ENCODE measurements at regions not wholly inside any gene's neighbourhood (a gene's known extent, or its start where the extent isn't known, plus 50 kb on each side); places are given as distances from the start of the nearest gene placed in this dataset.

DNA sequence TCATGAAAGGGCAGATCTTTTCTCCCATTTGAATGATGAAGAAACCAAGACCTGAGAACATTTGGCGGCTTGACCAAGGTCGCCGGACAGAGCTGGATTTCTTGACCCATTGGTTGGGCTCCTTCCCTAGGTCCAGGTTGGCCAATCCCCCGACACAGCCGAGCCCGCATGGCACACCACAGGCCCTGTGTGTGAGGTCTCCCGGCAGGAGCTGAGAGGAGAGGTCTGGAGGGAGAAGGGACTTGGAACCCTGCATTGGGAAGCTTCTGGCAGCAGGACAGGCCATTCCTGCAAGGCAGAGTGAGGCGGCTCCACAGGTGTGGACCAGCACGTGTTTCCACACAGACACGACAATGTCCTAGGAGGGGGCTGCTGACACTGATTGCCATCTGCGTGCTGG is 98.6 kb upstream of the THY1 start:
- no peak for DNase-seq (ENCODE audit: low read depth in 2 of 2)

DNA sequence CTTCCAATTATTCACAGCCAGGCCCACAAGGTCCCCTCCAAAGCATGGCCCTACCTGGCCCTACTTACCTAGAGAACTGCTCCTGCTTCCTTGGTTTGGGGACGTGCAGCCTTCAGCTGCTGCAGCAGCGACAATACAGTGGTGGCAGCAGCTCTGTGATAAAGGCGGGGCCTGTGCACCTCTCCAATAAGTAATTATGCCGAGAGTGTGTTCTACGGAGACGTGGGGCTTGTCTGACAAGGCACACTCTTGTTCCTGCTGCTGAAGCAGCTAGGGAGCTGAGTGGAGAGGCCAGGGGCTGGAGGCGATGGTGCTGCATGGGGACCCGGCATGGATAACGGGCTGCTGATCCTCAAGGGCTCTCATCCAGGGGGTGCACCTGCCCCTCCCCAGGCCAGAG is 98.0 kb upstream of the THY1 start:
- no peak for DNase-seq (ENCODE audit: low read depth in 2 of 2)

DNA sequence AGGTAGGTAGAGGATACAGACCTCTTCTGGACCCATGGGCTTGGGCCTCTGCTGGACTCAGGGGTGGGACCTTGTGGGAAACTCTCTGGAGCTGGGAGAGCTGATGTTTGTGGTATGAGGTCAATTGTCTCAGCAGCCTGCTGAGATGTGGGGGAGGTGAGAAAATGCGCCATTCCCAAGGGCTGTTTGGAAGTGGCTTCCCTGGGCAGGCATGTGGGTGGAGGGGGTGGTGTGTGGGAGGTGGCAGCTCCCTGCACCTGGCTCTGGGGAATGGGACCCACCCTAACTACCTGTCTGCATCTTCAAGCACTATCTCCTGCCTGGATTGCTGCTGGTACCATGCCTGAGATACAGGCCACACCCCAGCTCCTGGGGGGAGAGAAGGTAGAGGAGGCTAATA is 97.4 kb upstream of the THY1 start:
- no peak for DNase-seq (ENCODE audit: low read depth in 2 of 2)

DNA sequence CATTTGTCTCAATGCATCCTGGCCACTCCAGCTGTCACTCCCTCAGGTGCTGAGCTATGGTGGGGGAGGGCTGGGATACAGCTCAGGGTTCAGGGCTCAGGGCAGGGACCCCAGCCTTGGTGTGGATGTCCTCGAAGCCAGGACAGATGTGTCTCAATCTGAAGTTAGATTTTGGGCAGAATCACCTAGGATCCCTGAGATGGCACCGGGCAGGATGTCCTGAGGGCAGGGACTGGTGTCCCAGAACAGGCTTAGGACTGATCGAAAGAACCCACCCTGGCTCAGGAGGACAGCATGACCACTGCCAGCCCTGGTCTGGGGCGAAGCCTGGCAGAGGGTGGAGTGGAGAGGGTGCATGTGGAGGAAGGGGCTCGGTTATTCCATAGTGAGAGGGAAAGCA is 96.8 kb upstream of the THY1 start:
- no peak for DNase-seq (ENCODE audit: low read depth in 2 of 2)

DNA sequence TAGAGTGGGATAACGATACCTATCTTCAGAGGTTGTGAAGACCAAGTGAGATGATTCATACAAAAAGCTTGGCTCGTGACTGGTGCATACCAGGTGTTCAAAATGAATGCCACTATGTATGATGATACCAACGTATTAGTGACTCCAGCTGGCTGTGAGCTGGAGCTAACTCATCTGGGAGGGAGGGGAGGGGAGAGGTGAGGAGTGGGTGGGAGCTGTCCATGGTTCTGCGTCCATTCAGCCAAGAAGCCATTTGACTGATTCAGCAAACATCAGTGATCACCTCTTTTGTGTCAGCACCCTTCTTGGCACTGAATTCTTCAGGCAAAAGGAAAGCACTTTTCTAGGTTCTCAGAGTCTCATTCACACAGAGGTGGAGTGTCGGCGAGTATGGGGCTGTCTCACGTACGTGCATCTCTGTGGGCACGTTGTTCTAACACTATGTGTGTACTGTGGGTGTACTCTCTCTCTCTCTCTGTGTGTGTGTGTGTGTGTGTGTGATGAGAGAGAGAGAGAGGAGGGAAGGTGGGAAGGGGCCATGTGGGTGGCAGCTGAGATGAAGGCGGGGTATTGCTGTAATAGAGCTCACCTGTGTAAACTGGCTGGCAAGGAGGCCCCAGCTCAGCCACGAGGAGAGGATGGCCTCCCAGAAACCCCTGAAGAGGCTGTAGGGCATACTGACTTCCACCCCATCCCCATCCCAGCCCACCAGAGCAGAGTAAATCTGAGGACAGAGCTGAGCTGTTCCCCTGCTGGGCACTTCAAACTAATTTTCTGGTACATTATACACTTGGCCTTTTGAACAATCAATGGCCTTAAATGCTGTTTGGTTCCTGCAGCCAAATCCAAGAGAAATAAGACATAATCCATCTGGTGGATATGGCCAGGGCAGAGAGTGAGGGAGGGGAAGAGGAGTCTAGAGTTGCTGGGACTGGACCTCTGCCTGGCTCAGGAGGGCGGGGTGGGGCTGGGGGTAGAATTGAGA is 96.1 kb upstream of the THY1 start:
- DNase-seq (ENCODE audit: low read depth in 2 of 2): no peak

DNA sequence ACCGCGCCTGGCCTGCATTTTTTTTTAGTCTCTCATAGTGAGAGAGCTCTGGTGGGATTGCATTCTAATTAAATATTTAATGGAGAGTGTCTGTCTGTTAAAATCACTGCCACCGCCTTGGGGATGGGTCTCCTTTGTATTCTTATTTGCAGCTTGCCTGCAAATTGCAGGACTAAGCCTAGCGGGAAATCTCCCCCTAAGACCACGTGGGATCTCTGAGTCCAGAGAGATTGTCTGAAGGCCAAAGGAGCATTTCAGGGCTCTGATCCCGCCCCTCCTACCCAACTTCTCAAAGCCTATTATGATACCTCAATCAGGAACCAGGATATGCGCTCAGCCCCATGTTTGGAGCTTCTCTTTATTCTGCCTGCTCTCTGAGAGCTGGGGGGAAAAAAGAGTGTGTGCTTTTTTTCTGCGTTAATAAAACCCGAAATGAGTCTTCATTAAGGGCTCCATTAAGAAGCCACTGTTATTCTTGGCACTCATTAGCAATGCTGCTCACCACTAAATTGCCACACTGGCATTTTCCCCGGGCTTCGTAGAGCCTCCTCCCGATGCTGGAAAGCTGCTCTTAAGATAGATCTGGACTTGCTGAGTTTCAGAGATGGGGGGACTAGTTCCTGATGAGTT is 92.9 kb upstream of the THY1 start:
- no peak for DNase-seq (ENCODE audit: low read depth in 2 of 2)

DNA sequence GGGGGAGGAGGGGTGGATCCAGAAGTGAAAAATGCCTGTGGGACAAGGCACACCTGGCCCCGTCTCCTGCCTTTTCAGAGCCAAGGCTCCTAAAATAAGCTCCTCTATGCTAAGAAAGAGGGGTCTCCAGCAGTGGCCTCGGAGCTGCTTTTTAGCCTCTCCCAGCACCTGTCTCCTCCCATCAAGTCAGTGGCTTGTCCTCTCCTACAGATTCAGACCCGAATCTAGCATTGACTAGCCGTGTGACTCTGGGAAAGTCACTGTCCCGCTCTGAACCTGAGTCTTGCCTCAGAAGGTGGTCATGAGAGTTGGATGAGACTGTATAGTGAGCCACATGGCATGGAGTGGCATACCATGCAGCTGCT is 90.8 kb upstream of the THY1 start:
- no peak for DNase-seq (ENCODE audit: low read depth in 2 of 2)

DNA sequence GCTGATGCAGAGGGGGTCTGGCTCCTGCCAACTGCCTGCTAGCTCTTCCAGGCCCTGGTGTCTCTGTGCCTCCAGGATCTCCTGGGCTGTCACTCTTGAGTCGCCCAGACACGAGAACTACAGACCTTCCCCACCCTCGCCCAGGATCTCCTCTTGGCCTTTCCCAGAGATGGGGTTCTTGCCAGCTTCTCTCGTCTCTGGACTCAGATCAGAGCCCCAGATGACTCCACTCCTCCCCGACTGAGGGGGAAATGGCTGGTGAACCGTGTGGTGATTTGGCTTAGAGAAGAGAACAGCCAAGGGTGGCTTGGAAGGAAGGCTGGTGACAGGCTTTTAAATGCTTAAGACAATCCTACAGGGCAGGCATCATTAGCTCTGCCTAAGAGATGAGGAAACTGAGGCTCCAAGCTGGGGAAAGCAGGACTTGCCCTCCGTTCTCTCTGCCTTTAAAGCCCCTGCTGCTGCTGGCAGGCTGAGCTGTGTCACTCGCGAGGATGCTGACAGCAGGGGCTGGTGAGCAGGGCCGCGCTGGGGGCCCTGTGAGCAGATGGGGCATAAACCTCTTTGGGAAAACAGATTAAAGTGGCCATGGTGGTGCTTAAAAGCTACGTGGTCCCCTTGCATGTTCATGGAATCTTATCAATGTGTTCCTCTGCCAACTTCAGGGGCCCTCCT is 90.3 kb upstream of the THY1 start:
- DNase-seq (ENCODE audit: low read depth in 2 of 2): no peak

DNA sequence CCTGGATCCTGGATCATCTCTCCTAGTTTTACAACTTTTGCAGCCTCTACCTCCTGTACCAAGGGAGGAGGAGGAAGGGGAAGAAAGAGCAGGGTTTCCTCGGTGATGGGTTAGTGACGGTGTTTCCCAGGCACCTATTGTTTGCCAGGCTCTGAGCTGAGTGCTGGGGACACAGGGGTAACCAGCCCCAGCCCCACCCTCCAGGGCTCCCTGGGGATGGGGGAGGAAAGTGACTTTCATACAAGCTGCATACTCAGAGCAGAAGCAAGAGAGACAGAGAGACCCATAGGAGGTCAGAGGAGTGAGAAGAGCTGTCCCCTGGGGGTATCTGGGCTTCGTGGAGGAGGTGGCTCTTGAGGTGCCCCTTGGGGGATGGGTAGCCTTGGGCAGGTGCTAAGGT is 89.4 kb upstream of the THY1 start:
- no peak for DNase-seq (ENCODE audit: low read depth in 2 of 2)

DNA sequence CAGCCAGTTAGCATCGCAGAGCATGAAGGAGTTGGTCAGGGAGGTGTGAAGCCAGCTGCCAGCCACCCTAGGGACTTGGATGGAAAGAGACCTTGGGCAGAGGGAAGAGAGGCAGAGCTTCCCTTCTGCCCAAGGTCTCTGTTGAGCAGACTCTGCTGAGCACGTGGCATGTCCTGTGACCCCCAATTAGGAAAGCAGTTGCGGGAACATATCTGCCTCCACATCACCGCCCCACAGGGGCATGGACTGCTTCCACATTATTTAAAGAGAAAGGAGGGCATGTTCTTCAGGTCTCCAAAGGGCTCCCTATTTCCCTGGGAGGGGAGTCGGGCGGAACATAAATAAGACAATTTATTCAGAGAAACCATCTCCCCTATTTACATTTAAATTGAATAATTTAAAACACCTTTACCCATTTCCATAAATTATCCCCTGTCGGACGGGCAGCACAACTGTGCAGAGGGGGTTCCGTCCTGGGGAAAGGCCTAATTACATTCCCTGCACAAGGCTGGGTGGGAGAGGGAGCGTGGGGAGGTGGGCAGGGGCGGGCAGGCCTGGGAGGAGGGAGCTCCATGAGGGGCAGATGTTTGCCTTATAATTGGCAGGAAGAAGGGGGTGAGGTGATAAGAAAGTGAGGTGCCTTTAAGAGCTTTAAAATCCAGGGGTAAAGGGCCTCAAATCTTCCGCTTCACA is 88.8 kb upstream of the THY1 start:
- no peak for DNase-seq (ENCODE audit: low read depth in 2 of 2)

DNA sequence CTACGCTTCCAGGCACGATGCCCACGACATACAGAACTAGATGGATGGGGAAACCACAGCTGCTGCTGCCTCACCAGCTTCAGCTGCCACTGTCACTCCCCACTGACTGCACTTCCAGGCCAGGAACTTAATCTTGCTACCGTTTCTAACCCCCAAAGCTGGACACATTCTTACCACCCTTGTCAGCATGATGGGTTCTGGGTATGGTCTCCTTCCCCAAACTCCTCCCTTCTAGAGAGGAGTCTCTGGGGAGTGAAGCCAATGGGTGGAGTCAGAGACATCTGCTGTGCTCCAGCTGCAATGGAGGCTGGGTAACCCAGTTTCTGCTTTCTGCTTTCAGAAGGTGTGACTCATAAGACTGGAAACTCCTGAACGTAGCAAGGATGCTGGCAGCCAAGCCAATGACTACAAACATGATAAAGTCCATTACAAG is 87.0 kb upstream of the THY1 start:
- DNase-seq (ENCODE audit: low read depth in 2 of 2): no peak

DNA sequence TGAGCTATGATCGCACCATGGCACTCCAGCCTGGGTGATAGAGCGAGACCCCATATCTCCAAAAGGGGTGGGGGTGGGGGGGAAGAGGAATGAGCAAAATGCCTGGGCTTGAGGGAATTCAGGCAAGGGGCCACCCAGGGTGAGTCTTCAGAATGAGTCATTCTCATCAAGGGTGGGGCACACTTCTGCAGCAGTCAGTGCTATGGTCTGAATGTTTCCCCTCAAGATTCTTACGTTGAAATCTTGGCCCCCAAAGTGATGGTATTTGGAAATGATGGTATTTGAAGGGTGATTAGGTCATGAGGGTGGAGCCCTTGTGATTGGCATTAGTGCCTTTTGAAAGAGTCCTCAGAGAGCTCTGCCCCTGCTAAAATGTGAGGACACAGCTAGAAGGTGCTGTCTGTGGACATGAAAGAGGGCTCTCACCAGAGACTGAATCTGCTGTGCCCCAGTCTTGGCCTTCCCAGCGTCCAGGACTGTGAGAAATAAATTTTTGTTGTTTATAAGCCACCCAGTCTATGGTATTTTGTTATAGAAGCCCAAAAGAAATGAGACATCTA is 86.4 kb upstream of the THY1 start:
- DNase-seq (ENCODE audit: low read depth in 2 of 2): no peak

DNA sequence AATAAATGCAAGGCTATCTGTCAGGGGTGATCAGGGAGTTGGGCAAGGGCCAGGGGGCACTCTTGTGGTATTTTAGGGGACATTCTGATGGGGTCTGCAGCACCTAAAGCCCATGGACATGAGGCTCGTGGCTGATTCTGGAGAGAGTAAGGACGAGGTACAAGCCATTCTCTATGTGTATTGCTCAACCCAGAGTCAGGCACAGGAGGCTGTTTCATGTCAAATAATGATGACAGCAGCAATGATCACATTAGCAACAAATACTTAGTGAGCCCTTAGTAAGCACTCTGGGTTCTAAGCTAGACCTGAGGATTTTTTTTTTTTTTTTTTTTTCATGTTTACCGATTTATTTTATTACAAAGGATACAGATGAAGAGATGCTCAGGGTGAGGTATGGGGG is 83.5 kb upstream of the THY1 start:
- no peak for DNase-seq (ENCODE audit: low read depth in 2 of 2)

DNA sequence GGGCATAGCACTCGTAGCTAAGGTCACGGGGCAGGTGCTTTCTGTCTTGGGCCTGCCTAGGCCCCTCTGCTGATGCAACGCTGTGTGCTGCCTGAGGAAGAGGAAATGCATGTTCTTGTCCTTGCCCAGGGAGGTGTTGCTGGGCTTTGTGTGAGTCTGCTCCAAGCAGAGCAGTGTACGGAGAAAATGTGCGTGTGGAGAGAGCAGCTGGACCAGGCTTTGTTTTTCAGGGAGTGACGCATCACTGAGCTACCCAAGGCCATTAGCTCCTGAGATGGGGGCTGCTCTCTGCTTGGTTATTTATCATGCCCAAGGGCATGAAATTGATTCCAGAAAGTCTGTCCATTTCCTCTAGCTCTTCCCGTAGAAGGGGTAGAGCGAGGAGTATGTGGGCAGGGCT is 82.9 kb upstream of the THY1 start:
- no peak for DNase-seq (ENCODE audit: low read depth in 2 of 2)

DNA sequence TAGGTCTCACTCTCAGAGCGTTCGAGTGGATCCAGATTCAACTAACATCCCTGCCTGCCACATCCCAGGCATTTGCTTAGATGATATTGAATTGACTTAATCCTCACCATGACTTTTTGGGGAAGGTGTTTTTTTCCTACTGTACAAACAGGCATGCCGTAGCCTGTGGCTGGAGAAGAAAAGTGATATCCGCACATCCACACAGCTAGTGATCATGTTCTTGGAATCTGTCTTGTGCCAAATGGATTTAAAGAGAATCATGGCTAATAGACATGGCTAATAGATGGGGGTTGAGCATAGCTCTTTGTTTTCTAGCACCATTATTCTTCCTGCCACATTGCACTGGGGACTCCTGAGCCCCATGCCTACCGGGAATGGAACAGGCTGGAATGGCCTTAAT is 82.1 kb upstream of the THY1 start:
- DNase-seq (ENCODE audit: low read depth in 2 of 2): no peak

DNA sequence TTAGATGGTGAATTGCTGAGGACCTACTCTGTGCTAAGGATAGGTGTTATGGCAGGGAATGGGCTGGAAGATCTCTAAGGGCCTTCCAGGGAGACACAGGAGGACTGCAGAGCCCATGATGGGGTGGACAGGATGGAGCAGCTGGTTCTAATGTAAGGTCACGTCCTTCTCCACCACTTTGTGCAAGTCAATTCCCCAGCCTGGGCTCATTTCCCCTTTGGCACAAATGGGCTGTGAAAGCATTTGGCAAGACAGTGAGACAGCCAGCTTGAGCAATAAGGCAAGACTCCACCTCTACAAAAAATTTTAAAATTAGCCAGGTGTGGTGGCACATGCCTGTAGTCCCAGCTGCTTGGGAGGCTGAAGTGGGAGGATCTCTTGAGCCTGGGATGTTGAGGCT is 81.4 kb upstream of the THY1 start:
- no peak for DNase-seq (ENCODE audit: low read depth in 2 of 2)

DNA sequence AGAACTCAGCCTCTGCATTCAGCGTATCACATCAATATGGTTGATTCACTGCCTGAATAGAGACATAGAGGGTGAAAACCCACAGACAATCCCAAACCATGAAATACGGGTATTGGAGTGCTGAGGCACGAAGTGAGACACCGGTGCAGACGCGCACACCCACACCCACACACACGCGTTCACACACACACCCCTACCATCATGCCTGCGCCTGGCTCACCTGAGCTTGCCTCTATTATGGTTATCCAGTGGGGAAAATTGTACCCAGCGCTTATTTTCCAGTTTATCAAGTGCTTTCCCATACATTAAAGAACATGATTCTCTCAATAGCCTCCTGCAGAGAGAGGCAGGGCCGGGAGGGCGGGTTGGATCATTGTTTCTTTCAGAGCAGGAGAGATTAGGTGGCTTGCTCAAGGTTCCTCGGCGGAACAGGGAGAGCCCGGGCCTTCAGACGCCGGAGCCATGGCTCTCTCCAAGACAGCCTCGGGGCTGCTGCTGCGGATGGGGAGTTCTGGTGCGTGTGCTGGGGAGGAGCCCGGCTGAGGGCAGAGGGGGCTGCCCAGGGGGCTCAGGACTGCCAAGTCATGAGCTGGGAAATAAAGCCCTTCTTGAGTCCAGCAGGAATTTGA is 78.9 kb upstream of the THY1 start:
- no peak for DNase-seq (ENCODE audit: low read depth in 2 of 2)

DNA sequence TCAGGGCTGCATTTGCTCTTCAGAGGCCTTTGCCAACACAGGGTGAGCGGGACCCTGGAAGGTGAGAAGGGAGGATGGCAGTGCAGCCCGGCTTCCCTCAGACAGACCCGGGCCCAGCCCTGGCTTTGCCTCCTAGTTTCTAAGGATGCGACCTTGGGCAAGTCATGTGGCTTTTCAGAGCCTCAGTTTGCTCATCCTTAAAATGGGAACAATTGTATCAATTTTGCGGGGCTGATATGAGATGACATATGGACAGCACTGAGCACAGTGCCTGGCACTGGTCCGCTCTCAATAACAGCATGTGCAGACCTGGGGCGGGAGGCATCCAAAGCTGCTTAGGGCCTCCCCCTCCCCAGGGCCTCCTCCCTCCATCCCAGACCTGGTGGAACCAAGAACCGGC is 74.7 kb upstream of the THY1 start:
- DNase-seq (ENCODE audit: low read depth in 2 of 2): no peak

DNA sequence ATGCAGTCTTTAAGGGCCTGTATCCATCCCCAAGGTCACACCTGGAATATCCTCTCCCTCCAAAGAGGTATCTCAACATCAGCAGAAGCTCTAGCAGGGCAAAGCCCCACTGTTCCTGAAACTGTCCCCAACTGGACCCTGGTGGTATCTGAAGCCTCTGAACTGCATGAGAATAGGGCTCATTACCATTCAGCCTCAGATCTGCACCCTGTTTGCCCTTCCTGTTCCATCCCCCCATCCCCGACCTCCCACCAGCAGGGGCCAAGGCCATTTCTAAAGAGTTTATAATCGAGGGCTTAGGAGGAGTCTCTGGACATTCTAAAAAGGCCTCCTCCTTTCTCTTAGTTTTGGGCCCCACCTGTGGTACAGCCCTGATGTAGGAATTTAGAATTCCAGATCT is 74.0 kb upstream of the THY1 start:
- no peak for DNase-seq (ENCODE audit: low read depth in 2 of 2)

DNA sequence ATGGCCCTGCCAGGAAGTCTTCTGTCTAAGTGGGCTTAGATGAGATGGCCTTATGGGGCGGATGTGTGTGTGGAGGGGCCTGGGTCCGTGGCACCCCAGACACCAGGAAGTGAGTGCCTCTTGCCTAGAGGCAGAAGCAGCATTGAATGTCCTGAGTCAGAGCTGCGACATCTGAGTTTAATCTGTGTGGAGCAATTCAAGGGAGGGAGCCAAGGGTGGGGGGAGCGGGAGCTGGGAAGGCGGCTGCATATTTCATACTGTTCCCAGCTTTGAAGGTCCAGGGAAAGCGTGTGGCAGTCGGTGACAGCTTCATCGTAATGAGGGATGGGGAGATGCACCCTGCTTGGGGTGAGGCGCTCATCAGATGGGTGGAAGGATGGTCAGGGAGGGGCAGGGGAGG is 73.5 kb upstream of the THY1 start:
- DNase-seq (ENCODE audit: low read depth in 2 of 2): no peak

DNA sequence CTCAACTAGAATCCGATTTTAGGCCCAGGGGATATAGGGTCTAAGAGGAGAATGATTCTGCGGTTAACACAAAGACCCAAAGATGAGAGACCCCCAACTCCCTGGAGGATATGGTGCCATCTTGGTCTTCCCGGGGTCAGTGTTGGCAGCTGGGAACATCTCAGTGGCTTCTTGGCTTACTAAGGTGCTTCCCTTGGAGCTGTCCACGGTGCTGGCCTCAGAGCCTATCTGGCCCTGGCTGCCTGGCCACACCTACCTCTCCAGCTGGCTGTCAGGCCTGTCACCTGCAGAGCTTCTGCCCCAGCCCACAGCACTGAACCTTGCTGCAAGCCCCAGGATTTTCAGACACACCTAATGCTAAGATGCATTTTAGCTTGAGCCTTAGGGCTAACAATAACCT is 70.7 kb upstream of the THY1 start:
- no peak for DNase-seq (ENCODE audit: low read depth in 2 of 2)

Measured in stimulated activated CD8-positive, alpha-beta memory T cell treated with anti-CD3 and anti-CD28 coated beads, Interleukin-7, amount 100 ng/mL, for 1 hour (primary cell).